HT-29 (cell line): ENCODE measurements at regions not wholly inside any gene's neighbourhood (a gene's known extent, or its start where the extent isn't known, plus 50 kb on each side); places are given as distances from the start of the nearest gene placed in this dataset.

ENCODE experiments used
- DNase-seq: peaks from one replicate; pipeline ENCODE4 v3.0.0-alpha.2; 2015; ENCODE audit warnings: low spot score

DNA sequence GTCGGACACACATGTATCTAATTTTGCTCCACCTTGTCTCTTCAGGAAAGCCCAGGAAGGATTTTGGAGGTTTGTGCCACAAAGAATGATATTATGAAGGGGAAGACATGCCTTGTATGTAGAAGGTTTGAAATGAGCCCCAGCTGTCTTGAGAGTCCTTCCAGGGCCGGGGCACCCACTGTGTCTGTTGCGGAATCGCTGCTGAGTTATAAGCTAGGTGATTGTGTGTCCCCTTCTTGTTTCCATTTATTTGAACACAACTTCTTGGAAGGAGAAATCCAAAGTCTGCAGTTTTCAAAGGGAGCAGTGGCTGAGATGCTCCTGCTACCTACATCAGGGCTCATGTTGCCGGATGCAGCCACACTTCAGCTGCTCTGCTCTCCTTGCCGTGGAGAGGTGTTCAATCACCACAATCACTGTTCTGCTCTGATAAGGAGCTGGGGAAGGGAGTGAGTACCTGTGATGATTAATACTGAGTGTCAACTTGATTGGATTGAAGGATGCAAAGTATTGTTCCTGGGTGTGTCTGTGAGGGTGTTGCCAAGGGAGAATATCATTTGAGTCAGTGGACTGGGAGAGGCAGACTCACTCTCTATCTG lies 828.6 kb downstream of the QKI start:
- no peak for DNase-seq

DNA sequence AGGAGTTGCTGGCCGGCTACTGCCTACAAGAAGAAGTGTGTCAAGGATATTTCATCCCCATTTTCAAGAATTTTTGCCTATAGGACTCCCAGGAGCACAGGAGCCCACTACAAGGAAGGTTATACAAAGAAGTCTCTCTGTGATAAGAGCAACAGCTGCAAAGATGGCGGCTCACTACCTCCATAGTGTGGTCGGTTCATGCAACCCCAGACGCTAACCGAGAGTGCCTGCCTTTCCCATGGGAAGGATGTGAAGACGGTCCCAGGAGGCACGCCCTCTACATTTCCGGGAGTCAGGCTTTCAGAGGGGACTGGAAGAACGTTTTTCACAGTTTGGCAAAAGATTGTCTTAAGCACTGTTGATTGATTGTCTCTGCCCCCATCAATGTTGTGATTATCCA lies 816.3 kb downstream of the QKI start:
- DNase-seq = no peak

DNA sequence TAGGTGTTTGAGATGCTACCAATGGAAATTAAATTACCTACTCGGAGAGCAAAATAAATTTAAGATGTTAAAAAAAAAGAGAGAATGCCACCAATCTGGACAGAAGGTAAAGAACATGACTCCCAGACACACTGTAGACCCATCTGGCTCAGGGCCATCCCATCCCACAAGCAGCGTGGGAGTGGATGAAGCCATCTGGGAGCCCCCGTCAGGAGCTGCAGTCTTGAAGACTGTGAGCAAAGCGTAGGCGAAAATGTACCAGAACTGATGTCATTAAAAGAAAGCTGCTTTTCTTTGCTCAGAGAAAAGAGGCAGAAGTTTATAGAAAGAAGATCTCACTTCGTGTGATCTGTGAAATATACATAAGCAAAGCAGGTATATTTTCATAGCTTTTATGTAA lies 815.7 kb downstream of the QKI start:
- DNase-seq = no peak

DNA sequence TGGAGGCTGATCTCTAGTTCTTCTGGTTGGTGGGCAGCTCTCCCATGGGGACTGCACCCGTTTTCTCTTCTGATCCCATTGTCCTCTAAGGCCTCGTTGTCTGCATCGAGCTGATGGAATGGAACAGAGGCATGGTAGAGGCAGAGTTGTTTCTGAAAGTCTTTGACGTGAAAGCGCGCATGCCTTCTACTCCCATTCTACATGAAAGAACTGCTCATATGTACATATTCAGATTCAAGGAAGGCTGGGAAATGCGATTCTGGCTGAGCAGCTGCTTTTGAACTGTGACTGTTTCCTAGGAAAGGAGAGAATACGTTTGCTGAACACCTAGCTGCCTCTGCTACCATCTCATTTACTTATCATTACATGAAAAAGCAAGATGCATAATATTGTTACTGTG lies 815.2 kb downstream of the QKI start:
- no peak for DNase-seq

DNA sequence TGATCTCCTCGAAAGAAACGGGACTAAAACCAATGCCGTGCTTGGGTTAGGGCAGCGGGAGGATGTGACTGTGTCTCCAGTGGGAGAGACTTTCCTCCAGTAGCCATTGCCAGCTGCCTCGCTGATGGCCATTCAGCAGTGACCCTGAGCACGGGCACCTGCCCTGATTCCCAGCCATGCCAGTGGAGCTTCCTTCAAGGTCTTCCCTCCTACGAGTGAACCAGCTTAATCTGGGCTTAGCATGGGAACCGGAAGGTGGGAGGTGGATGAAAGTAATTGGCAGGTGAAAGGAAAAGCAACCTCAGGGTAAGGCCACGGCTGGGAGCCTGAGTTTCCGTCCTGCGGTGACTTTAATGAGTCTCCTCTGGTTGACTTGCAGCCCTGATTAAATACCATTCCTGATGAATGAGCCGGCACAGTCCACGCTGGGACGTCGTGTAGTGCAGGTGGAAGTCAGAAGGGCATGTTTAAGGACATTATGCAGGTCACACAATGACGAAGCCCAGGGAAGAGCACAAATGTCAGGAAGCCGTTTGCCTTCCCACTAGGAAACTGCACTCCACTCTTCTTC lies 813.5 kb downstream of the QKI start:
- DNase-seq = no peak

DNA sequence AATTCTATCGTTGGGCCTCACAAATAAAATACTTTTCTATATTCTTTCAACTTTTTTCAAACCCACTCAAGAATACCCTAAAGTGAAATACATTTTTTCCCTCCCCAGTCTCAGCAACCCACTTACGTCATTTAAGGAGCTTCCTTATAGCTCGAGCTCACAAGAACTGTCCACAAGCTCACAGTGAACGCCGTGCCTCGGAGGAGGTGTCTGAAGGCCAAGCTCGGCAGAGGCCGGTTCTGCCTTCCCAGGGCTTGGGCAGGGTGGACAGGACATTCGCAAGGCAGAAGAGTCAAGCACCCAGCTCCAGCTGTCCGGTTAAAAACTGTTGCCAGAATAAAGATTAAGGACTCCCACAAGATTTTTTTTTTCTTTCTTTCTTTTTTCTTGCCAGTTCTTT lies 802.3 kb downstream of the QKI start:
- no peak for DNase-seq

DNA sequence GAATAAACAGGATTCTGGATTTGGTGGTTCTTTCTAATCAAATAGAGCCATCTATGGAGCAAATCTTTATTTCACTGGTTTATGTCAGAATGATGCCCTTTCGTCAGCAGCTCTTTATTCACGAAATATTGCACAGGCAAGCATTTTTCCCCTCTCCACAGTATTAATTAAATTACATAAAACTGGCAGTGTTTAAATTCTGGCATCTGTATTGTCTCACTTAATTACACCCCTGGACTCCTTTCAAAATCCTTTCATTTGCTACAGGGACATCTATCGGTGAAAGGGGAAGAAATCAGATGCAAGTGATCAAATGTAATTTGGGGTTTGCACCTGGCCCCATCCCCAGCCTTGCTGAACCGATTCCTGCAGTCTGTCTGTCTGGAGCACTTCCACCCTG lies 801.9 kb downstream of the QKI start:
- no peak for DNase-seq

DNA sequence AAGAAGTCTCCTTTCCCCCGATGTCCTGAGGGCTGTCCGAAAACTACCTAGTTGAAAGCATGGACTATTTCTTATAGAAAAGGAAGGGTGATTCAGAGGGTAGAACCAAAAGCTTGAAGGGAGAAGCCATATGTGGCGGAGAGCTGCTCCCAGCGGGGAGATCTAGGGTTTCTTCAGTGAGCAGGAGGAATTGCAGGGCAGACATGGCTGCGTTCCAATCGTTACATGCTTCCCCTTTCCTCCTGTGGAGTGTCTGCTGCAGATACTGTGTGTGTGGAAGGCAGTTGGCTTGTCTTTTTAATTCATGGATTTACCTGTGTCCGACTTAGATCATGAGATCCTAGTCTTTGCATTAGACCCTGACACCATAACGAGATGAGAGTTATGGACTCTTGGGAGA lies 799.5 kb downstream of the QKI start:
- no peak for DNase-seq

DNA sequence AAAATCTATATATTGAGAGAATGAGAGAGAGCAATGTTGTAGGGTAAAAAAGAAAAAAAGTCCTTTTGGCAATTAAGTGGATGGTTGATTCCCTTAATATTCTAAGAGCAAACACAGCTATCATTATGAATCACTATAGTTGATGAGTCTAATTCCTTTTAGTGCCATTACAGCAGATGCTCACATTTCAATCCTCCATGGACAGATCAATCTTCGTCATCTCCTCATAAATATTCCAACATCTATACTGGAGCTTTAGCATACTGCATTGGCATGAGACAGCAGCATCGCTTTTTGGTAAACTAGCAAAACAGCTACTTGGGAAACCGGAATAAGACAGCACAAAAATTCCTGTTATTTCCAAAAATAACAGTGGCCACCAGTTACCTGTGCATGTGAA lies 796.7 kb downstream of the QKI start:
- no peak for DNase-seq

DNA sequence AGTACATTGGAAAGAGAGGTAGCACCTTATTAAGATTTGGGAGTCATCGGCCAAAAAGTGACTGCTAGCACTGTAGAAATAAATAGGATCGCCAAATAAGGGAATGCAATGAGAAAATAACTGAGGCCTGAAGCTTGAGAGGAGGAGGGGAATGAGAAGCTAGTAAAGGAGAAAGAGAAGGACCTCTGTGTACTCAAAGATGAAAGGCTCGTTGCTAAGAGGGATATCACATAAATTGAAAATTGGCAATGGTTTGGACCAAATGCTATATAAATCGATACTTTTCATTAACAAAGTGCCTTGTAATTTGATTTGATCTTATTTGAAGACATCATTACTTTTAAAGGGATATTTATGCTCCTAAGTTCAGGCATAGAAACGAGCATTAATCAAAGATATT lies 796.3 kb downstream of the QKI start:
- DNase-seq = no peak

DNA sequence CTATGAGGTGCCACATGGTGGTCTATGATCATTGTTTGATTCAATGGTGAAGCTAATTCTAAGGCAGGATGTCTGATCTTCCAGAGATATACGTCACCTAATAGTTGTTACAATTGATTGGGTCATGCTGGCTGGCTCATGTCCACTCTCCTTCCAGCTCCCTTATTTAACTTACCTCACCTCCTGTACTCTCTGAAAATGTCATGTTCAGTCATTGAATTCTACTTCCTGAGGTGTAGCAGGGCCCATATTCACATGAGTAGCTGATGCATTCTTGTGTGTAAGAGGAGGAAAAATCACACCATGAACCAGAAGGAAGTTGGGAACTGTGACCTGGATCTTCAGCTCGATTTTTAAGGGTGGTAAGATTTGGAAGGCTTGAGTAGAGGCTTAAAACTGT lies 795.8 kb downstream of the QKI start:
- DNase-seq = no peak

DNA sequence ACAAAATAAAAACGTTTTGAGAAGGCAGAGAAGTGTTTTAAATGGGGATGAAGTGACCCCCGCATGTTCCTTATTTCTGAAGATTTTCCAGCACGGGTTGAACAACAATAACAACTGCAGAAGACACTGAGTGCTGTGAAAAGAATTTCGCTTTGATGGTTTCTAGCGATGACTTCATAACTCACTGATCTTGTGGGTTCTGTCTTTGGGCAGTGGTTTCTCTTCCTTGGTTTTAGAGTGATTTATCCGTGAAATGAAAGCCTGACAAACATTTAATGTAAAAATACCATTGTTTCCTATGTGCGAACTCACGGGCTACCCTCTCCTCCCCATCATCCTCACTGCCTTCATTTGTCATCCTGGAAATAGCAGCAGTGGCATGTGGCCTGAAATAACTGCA lies 793.9 kb downstream of the QKI start:
- no peak for DNase-seq

DNA sequence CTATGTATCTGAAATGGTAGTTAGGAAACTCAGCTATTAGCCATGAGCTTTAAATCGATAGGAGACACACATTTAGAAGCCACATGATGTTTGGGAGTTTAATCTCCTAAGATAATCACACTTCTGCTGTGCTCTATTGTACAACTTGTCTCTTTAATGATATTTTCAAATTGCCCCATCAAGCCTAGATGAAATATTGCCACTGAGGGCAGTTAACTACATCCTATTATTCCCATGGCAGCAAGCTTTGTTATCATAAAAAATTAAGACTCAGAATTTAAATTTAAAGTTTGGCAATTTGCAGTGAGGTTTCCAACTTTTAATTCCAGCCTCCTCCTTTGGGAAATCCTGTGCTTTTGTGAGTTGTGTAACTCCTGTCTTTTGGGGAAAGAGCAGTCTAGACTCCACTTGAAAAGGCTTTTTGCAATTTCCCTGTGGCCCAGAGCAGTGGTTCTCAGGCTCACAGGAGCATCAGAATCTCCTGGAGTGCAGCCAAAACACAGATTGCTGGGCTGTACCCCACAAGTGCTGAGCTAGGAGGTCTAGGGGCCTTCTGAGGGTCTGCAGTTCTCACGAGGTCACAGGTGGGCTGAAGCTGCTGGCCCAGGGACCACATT lies 792.4 kb downstream of the QKI start:
- no peak for DNase-seq

DNA sequence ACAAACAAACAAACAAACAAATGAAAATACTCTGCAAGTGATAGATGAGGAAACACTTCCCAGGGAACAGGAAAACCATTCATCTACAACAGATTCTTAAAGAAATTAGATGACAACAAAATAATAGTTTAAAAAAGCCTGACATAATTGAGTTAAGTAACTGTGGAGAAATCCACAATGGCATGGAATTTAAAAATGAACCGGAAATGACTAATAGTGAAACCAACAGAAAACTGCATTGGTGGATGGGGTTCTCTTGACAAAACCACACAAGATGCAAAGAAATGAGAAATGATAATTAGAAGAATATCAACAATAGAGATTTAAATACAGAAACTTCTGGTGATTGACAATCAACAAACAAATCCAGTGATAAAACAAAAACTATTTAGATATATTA lies 785.6 kb downstream of the QKI start:
- no peak for DNase-seq

DNA sequence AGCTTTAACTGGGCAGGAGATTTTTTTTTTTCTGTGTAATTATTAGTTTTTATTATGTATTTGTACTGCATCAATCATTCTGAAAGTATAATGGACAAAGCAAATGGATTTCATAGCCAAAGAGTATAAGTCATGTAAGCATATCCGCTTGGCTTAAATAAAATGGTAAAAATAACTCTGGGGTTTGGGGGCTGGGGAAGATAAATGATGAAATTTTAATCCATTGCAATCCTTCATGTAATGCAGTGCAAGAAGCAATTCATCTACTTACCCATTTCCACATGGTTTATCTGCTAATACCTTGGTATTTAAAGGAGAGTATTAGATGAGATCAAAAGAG lies 781.4 kb downstream of the QKI start:
- DNase-seq = no peak

DNA sequence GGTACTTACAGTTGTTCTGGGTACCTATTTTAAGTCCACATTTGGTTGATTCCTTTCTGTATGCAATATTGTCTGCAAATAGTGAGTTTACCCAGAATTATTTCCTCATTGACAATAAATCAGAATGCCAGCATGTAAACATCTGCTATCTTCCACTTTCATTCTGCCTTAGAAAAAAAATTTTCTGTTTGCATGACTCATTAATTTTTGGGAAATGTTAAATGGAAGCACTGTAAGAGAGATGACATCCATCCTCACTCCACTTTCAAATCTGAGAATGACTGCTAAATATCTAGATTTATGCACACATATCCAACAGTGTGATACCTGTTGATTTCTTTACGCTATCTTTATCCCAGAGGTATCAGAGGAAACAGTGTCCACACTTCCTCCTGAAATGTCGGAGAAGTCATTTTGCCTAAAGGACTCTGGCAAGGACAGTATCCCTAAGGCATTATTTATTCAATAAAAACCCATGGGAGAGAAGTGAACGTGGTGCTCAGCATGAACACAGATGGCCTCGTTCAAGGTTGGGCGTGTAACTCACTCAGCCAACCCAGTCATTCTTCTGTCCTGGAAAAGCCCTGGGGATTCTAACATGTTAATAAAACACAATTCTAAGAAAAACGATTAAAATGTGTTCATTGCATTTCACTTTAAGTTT lies 780.9 kb downstream of the QKI start:
- no peak for DNase-seq

DNA sequence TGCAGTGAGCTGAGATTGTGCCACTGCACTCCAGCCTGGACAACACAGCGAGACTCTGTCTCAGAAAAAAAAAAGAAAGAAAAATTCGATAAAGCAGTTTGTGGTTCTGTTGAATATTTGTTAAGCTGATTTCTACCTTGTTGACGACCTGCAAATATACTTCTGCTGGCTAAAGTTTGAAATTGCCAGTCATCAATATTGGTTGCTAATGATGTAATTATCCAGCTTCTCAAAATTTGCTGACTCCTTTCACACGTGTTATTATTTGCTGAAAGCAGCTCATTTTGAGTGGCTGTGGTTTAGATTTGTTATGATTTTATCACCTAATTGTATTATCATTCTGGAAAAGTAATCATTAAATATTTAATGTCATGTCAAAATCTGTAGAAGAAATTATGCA lies 774.3 kb downstream of the QKI start:
- DNase-seq = no peak

DNA sequence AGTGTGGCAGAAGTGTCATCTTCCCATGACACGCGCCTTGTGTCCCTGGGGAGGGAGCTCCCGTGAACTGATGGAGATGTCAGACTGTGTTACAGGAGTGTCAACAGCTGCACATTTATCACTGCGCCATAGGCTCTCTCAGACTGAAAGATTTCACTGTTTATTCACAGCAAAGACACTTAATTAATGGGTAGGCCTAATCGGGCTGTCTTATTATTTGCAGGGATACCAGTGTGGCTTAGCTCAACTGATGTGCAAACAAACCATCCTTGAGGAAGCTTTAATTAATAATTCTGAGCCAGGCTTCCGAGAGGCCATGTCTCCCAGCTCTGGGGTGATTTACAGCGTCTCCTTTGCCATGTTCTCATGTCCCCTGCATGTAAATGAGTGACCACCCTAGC lies 771.0 kb downstream of the QKI start:
- no peak for DNase-seq

DNA sequence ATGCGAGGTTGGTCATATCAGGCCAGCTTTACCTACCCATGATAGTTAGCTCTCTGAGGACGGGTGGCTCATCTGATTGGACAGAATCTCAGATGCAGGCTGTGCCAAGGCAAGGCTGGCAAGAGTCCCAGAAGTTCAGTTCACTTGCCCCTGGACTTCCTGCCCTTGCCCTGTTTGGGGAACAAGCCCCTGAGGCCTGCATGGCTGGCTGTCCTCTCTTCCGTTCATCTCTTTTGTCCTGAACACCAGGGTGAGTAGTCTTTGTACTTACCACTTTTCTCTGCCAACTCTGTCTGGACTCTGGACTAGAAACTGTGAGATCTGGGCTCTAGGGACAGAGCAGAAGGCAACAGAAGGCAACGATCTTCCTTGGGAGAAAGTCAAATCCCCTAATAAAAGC lies 769.9 kb downstream of the QKI start:
- no peak for DNase-seq

DNA sequence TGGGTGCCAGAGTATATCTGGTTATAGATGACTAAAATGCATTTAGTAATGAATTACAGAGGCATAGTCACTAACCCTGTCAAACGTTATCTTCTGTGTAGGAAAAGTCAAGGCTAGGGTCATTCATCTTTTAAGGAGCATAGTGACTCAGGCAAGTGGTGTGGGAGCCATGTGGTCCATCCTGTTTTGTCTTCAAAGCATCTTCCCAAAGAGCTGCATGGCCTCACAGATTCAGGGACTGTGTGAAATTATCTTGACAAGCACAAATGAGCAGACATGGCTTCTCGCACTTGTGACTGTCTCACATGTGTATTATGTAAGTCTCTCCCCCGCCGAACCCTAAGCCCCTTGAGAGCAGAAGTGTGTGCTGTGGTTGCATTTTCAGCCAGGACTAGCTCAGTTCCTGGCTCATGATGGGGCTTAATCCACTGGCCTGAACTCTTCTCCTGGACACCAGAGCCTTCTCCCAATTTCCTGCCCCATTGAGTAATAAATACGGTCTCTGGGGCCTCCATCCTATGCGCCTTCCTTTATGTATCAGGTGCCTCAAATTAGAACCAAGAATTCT lies 769.1 kb downstream of the QKI start:
- DNase-seq = no peak

DNA sequence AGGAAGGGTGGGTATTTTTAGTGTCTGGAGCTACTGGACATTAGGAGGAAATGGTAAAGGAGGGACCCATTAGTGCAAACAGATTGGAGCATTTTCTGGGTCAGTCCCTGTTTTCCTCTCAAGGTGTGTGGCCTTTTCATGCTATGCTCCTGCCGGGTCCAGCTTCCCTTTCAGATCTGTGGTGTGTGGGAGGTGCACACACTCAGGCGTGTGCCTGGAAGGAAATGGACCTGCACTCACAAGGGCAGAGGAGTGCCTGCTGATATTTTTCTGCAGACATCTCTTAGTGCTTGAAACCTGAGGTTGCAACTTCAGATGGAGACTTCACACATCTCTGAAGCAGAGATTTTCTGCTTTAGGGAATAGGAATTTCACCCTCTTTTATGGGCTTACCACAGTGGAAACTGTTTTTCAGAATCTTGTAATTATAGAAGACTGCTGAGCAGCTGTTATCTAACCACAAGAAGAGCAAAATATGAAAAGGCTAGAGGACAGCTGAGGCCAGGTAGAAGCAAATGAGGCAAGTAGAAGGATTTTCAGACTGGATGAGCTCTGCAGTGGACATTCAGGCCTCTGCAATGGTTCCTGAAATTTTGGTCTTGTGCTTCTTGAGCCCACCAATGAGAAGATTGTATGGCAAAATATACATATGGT lies 764.3 kb downstream of the QKI start:
- no peak for DNase-seq

DNA sequence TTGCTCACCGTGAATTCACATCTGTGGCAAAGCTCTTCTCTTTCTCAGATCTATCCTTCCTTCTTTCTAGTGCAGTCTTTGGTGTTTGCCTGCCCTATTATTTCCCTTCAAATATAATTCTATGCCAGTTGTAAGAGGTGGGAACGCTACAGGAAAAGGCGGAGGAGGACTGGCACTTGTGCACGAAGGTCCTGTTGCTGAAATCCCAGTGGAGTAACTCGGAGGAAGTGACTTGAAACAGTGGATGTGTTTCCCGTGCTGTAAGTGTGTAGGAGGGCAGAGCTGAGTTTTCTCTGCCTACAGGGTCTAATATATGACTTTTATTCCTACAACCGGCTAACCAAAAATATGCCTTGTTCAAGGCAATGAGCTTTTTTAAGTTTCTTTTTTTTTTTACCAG lies 754.8 kb downstream of the QKI start:
- DNase-seq = no peak

DNA sequence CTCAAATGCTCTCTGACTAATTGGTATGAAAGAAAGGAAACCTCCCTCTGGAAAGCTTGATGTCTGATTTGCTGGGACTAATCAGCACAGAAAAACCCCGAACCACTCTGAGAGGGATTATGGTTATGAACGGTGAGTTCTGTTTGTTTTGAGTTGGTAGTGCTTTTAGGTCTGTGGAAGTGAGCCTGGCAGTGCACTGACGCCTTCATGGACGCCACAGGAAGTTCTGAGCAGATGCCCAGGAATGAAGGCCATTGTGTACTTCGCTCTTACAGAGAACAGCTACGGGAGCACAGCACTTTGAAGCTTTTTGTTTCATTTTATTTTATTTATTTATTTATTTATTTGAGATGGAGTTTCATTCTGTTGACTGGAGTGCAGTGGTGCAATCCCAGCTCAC lies 754.1 kb downstream of the QKI start:
- DNase-seq = no peak
